Anterior cingulate cortex (tissue), 58 donors: ENCODE measurements at regions not wholly inside any gene's neighbourhood (a gene's known extent, or its start where the extent isn't known, plus 50 kb on each side); places are given as distances from the start of the nearest gene placed in this dataset.

Source experiments
- DNase-seq, 58 donors: peaks; one replicate each; lab custom pipeline; 2025; lab: John Stamatoyannopoulos, UW

GRCh38 chr7:42625421-42625820 is 286.4 kb downstream of the C7orf25 start:
- no peak for DNase-seq

DNA sequence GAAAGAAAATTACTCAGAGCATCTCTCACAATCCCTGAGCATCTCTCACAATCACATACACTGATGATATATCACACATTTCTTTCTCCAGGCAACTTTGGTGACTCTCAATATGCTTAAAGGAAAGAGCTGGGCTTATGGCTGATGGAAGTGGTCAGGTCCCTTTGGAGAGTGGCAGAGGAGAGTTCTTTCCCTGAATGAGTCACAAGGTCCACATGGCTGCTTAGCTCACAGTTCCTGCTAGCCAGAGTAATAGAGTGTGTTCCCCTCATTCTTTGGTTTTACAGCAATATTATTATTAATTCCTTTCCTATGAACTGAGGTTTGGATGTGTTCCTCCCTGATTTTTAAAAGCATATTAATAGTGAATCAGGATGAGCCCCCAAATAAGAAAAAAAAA is 287.4 kb downstream of the C7orf25 start:
- no peak for DNase-seq

DNA sequence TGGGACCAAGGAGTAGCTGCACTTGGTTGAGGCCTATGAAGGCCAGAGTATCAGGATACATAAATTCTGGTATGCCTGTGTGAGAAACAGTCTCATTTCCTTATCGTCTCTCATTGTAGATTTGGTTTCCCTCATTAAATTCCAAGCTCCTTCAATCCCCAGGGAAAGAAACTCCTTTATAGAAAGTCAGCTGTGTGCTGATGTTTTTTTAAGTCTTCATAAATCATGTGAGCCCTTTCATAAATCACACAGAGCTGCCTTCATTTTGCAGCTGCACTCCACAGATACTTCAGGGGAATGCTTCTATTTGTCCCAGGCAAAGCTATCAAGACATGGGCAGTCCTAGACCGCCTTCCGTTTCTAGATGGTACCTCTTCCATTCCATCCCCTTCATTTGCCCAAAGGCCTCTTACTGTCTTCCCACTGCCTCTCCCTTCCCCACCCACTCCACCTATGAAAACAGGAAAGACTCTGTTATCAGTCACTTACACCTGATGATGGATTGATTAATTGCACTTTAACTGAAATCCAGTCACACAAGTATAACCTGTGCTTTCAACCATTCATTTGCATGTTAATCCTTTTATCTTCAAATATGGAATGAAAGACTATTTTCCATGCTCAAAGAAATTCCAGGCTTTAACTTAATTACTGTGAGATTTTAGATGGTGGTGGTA is 290.2 kb downstream of the C7orf25 start:
- no peak for DNase-seq

GRCh38 chr7:42618651-42619360 is 293.1 kb downstream of the C7orf25 start:
- no peak for DNase-seq

GRCh38 chr7:42617806-42618457 is 293.9 kb downstream of the C7orf25 start:
- no peak for DNase-seq

- DNase-seq = no peak
Measured at GRCh38 chr7:42617071-42617765, 294.7 kb downstream of the C7orf25 start.

GRCh38 chr7:42614636-42615035 is 297.2 kb downstream of the C7orf25 start:
- no peak for DNase-seq

DNA sequence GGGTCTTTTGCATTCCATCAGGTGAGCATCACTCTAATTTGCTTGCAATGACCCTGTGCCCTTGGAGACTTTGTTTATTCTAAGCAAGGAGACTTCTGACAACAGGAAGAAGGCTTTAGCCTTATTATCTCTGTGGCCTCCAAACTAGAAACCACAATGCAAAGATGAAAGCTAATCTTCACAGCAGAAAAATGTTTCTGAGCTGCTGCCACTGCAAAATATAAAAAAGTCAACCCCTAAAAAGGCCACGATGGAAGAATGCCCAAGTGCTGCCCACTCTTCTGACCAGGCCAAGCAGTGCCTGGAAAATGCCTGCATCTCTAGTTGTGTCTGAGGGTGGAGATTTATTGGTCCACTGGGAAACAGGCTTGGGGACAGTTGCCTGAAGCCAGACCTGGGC is 299.9 kb downstream of the C7orf25 start:
- DNase-seq = no peak

DNA sequence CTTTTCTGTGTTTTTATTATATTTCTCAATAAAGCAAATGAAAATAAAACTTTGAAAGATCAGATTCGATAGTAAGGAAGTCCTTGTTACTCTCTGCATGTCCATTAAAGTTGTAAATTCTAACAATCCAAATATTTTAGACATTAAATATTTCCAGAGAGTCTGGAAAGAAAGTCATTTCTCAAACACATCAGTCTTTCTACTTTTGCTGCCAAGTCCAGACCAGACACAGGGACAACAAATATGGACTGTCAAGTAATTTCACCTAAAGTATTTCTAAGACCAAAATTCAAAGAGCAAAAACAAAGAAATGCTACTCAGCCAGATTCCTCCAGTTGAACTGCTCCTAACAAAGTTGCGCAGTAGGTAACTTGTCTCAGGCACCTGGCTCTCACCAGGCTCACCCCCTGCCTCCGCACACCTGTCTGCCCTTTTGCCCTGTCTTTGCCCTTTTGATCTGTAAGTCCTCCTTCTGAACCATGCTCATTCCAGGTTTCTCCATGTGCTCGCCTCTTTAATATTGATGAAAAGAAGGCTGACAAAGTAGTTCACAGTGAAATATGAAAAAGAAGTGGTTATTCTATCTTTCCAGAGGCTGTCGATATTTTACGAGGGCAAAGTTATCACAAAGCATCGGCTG is 300.5 kb downstream of the C7orf25 start:
- no peak for DNase-seq

GRCh38 chr7:42606193-42606905 is 305.5 kb downstream of the C7orf25 start:
- no peak for DNase-seq

- peak in 2 of 58 donors; percentile 3 to 4 for DNase-seq
Measured at GRCh38 chr7:42605406-42606192, 306.3 kb downstream of the C7orf25 start.

GRCh38 chr7:42603496-42603895 is 308.4 kb downstream of the C7orf25 start:
- no peak for DNase-seq

DNA sequence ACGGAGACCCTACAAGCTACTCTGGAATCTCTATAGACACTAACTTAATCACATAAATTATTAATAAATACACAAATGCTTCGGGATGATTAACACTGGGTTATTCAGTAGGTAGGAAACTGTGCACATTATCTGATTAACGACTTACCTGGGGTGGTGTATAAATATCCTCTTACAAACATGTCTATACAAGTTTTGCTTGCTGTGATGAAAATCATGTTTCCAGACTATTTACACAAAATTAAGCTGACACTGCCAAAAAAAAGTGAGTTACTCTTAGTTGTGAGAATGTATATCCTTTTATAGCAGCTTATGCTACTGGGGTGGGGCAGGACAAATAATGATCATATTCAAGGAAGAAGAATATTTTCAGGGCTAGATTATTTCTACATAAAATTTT is 314.6 kb downstream of the C7orf25 start:
- DNase-seq = no peak

GRCh38 chr7:42596737-42597136 is 315.1 kb downstream of the C7orf25 start:
- no peak for DNase-seq

DNA sequence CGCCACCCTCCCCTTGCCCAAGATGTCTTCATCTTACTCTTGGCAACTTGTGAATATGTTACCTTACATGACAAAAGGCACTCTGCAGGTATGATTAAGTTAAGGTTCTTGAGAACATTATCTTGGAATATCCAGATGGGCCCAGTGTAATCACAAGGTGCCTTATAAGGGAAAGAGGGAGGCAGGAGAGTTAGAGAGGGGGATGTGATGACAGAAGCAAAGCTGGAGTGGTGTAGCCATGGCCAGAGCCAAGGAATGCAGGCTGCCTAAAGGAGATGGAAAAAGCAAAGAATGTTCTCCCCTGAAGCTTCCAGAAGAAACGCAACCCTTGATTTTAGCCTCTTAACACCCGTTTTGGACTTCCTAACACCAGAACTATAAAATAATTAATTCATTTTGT is 318.0 kb downstream of the C7orf25 start:
- DNase-seq = no peak

DNA sequence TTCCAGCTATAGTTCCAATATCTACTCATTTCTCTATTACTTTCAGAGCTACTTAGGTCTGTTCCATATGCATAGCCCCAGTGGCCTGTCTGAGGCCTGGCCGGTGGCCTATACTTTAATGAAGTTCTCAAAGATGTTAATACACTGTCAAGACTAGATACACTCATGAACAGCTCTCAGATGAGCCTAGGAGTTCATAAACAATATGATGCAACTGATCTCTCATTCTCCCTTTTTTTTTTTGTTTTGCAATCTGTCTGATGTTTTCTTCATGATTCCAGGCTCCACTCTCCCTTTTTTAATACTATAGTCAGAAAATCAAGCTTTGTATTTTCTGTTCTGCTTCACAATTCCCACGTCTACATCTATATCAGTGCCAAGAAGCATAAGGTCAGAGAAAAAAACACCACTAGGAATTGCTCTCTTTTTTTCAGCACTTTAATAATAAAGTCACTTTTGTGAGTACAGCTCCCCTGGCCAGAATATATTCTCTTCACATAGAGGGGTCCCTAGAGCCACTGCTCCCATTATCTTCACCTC is 321.0 kb downstream of the C7orf25 start:
- DNase-seq = no peak

DNA sequence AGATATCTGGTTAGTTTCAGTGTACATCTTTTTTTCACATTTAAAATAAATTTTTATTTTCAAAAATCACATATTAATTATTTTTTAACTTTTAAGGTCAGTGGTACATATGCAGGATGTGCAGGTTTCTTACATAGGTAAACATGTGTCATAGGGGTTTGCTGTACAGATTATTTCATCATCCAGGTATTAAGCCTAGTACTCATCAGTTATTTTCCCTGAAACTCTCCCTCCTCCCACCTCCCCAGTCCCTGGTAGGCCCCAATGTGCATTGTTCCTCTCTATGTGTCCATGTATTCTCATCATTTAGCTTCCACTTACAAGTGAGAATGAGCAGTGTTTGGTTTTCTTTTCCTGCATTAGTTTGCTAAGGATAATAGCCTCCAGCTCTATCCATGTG is 323.0 kb downstream of the C7orf25 start:
- no peak for DNase-seq

DNA sequence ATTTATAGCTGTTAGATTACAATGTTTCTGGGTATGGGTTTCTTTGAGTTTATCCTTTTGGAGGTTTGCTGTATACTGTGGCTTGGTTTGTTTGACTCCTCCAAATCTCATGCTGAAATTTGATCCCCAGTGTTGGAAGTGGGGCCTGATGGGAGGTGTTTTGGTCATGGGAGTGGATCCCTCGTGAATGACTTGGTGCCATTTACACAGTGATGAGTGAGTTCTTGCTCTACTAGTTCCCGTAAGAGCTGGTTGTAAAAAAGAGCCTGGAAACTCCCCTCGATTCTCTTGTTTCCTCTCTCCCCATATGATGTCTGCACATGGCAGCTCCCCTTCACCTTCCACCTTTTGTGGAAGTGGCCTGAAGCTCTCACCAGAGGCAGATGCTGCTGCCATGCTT is 324.1 kb downstream of the C7orf25 start:
- no peak for DNase-seq

DNA sequence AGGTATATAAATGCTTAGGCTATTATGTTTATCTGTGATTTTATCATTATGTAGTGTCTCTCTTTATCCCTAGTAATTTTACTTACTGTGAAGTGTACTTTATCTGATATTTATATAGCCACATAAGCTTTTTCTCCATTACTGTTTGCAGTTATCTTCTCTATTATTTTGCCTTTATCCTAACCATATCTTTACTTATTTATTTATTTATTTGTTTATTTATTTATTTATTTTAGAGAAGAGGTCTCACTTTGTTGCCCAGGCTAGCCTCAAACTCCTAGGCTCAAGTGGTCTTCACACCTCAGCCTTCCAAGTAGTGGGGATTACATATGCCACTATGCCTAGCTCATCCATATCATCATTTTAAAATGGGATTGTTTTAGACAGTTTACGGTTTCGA is 331.8 kb downstream of the C7orf25 start:
- no peak for DNase-seq
